Activated naive CD8-positive, alpha-beta T cell treated with anti-CD3 and anti-CD28 coated beads for 36 hours (primary cell): ENCODE measurements at regions not wholly inside any gene's neighbourhood (a gene's known extent, or its start where the extent isn't known, plus 50 kb on each side); places are given as distances from the start of the nearest gene placed in this dataset.

Source experiments
- DNase-seq: peaks from one replicate; pipeline ENCODE4 v3.0.0; 2021
- H3K27ac Mint-ChIP-seq: one replicate; pipeline ENCODE4 v1.8.0; 2022; ENCODE audit warnings: mild to moderate bottlenecking, moderate library complexity, mixed read lengths
- H3K27me3 Mint-ChIP-seq: one replicate; pipeline ENCODE4 v1.8.0; 2022; ENCODE audit warnings: mild to moderate bottlenecking, mixed read lengths
- H3K36me3 Mint-ChIP-seq: one replicate; pipeline ENCODE4 v1.8.0; 2021; ENCODE audit warnings: mild to moderate bottlenecking, mixed read lengths
- H3K4me1 Mint-ChIP-seq: one replicate; pipeline ENCODE4 v1.8.0; 2021; ENCODE audit warnings: mixed read lengths
- H3K4me3 Mint-ChIP-seq: one replicate; pipeline ENCODE4 v1.8.0; 2022; ENCODE audit warnings: mild to moderate bottlenecking, moderate library complexity, mixed read lengths
- H3K9me3 Mint-ChIP-seq: one replicate; pipeline ENCODE4 v1.8.0; 2022; ENCODE audit warnings: mixed read lengths

DNA sequence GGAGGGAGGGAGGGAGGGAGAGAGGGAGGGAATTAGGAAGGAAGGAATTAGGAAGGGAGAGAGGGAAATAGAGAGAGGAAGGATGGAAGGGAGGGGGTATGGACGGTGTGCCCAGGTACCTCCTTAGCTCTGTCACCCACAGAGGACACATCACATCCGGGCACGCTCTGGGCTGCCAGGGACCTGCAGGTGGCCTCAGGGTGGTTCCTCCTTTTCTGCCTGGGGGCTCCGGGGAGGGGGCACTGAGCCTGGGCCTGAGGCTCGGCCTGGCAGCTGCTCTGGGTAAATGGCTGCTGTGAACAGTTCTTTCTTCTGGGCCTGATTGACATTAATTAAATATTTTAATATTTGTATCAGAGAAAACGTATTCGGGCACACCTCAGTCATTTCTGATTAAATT, 733.5 kb downstream of the BRD1 start:
- no peaks in the 10 kb centered on the region for H3K9me3 Mint-ChIP-seq
- H3K36me3 Mint-ChIP-seq = no peaks in the 10 kb centered on the region
- DNase-seq = no peak
- H3K27ac Mint-ChIP-seq = no peak overlapping the region
- H3K4me1 Mint-ChIP-seq = no peaks in the 10 kb centered on the region
- H3K4me3 Mint-ChIP-seq = no peak overlapping the region
- peaks cover 2% of the 10 kb centered on the region for H3K27me3 Mint-ChIP-seq

DNA sequence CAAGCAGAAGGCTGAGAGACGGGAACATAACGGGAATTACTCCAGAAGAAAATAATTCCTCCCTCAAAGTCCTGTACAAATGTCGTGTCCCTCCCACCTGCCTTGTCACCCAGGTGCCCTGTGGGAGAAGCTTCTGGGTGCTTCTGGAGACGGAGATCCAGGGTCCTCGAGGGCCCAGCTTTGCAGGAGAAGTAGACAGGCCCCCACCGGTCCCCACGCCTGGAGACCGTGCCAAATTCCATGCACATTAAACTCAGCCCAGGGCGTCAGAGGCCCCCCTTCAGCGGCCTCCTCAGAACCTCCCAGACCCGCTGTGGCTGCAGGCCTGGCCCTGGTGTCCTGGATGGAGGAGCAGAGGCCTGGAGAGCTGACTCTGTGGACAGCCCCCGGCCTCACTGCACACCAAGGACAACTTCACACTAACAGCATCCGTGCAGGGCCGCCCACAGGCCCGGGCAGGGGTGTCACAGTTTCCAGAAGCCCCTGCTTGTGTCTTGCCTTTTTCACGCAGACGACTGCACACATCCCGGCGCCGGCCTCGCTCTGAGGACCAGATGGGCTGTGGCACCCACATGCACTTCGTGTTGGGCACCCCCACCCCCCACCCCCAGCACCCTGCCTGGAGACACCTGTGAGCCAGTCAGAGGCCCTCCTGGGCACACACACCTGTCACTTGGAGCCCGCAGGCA, 734.3 kb downstream of the BRD1 start:
- Mint-ChIP-seq H3K4me3 (no peak overlapping the region), H3K27ac (no peak overlapping the region), H3K9me3 (no peaks in the 10 kb centered on the region), H3K27me3 (peaks cover 2% of the 10 kb centered on the region), H3K4me1 (no peaks in the 10 kb centered on the region), H3K36me3 (no peaks in the 10 kb centered on the region)
- DNase-seq = no peak

DNA sequence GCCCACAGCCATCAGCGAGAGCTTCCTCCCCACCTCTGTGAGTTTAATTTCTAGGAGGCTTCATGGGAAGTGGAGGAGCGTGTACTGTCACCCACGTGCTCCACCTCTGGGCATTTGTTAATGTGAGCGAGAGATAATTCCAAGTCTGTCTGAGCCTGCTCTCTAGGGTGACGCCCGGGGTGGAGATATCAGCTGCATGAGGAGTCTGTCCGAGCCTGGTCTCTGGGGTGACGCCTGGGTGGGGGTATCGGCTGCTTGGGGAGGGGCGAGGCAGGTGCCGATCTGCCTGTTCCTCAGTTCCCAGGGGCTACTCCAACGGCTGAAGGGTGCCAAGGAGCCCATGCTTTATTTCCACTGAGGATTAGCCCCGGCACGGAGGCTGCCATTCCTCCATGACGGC, 735.0 kb downstream of the BRD1 start:
- no peaks in the 10 kb centered on the region for H3K27me3 Mint-ChIP-seq
- H3K4me1 Mint-ChIP-seq = no peaks in the 10 kb centered on the region
- H3K4me3 Mint-ChIP-seq = no peak overlapping the region
- no peaks in the 10 kb centered on the region for H3K36me3 Mint-ChIP-seq
- H3K9me3 Mint-ChIP-seq = no peaks in the 10 kb centered on the region
- no peak for DNase-seq
- no peak overlapping the region for H3K27ac Mint-ChIP-seq

- Mint-ChIP-seq H3K36me3 (no peaks in the 10 kb centered on the region), H3K27me3 (no peaks in the 10 kb centered on the region), H3K4me1 (no peaks in the 10 kb centered on the region), H3K9me3 (no peaks in the 10 kb centered on the region), H3K4me3 (no peak overlapping the region), H3K27ac (no peak overlapping the region)
- DNase-seq = no peak
These were observed 735.6 kb downstream of the BRD1 start for GRCh38 chr22:49091917-49092545.

DNA sequence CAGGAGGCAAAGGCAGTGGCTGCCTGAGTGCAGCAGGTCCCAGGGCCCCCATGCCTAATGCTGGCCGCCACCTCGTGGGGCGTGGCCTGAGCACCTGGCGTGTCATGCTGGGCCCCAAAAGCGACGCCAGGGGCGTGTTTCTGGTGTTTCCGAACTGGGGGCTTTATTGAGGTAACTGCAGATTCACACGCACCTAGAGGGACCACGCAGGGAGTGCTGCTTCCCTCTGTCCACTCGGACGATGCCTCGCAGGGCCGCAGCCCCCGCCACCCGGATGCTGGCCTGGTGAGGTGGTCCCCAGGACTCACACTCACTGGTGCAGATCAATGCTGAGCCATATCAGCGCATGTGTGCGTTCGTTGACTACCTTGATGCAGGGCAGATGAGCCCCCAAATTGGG, 736.2 kb downstream of the BRD1 start:
- Mint-ChIP-seq H3K27me3 (no peaks in the 10 kb centered on the region), H3K27ac (no peak overlapping the region), H3K36me3 (no peaks in the 10 kb centered on the region), H3K4me3 (no peak overlapping the region), H3K9me3 (no peaks in the 10 kb centered on the region), H3K4me1 (no peaks in the 10 kb centered on the region)
- no peak for DNase-seq

DNA sequence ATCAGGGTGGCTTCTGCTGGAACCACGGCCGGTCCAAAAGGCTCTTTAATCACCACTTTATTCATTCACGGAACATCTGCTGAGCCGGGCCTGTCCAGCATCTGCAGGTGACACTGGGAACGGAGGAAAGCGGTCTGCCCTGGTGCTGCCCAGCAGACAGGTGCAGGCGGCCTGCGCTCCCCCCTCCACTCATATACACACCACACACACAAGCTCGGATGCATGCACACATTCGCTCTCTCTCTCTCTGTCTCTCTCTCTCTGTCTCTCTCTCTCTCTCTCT, 736.9 kb downstream of the BRD1 start:
- Mint-ChIP-seq H3K36me3 (no peaks in the 10 kb centered on the region), H3K27me3 (no peaks in the 10 kb centered on the region), H3K9me3 (no peaks in the 10 kb centered on the region), H3K27ac (no peak overlapping the region), H3K4me1 (no peaks in the 10 kb centered on the region), H3K4me3 (no peak overlapping the region)
- no peak for DNase-seq

GRCh38 chr22:49090061-49090852, 737.4 kb downstream of the BRD1 start:
- DNase-seq = no peak
- Mint-ChIP-seq H3K36me3 (no peaks in the 10 kb centered on the region), H3K4me3 (no peak overlapping the region), H3K27ac (no peak overlapping the region), H3K27me3 (no peaks in the 10 kb centered on the region), H3K9me3 (no peaks in the 10 kb centered on the region), H3K4me1 (no peaks in the 10 kb centered on the region)

GRCh38 chr22:49088801-49089791, 738.6 kb downstream of the BRD1 start:
- no peaks in the 10 kb centered on the region for H3K36me3 Mint-ChIP-seq
- H3K27me3 Mint-ChIP-seq = no peaks in the 10 kb centered on the region
- no peak for DNase-seq
- no peaks in the 10 kb centered on the region for H3K4me1 Mint-ChIP-seq
- H3K27ac Mint-ChIP-seq = no peak overlapping the region
- no peak overlapping the region for H3K4me3 Mint-ChIP-seq
- no peaks in the 10 kb centered on the region for H3K9me3 Mint-ChIP-seq

- H3K27me3 Mint-ChIP-seq = peaks cover 5% of the 10 kb centered on the region
- H3K4me3 Mint-ChIP-seq = no peak overlapping the region
- no peak overlapping the region for H3K27ac Mint-ChIP-seq
- no peak for DNase-seq
- no peaks in the 10 kb centered on the region for H3K4me1 Mint-ChIP-seq
- no peaks in the 10 kb centered on the region for H3K9me3 Mint-ChIP-seq
- no peaks in the 10 kb centered on the region for H3K36me3 Mint-ChIP-seq
These were observed 739.7 kb downstream of the BRD1 start for GRCh38 chr22:49087716-49088601.

DNA sequence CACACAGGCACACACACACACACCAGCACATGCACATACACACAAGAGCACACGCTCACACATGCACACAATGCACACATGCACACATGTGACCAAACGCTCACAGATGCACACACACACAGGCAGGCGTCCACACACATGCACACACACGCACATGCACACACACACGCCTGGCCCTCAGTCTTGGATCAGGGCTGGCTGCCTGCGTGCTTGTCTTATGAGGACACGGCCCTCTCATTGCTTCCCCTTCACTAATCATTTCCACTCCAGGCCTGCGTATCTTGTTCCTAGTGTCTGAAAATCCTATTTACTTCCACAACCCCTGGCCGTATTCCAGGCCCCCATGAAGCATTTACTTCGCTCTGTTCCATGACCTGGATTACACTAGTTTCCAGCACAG, 740.5 kb downstream of the BRD1 start:
- peaks cover 5% of the 10 kb centered on the region for H3K27me3 Mint-ChIP-seq
- H3K4me3 Mint-ChIP-seq = no peak overlapping the region
- no peaks in the 10 kb centered on the region for H3K9me3 Mint-ChIP-seq
- no peak for DNase-seq
- H3K27ac Mint-ChIP-seq = no peak overlapping the region
- H3K36me3 Mint-ChIP-seq = no peaks in the 10 kb centered on the region
- H3K4me1 Mint-ChIP-seq = no peaks in the 10 kb centered on the region

GRCh38 chr22:49086606-49087157, 741.0 kb downstream of the BRD1 start:
- no peak overlapping the region for H3K4me3 Mint-ChIP-seq
- DNase-seq = no peak
- peaks cover 5% of the 10 kb centered on the region for H3K27me3 Mint-ChIP-seq
- no peaks in the 10 kb centered on the region for H3K4me1 Mint-ChIP-seq
- no peaks in the 10 kb centered on the region for H3K9me3 Mint-ChIP-seq
- no peaks in the 10 kb centered on the region for H3K36me3 Mint-ChIP-seq
- no peak overlapping the region for H3K27ac Mint-ChIP-seq

- no peak for DNase-seq
- no peaks in the 10 kb centered on the region for H3K4me1 Mint-ChIP-seq
- peaks cover 5% of the 10 kb centered on the region for H3K27me3 Mint-ChIP-seq
- no peak overlapping the region for H3K4me3 Mint-ChIP-seq
- H3K27ac Mint-ChIP-seq = peak overlapping the region; percentile 43
- no peaks in the 10 kb centered on the region for H3K9me3 Mint-ChIP-seq
- H3K36me3 Mint-ChIP-seq = no peaks in the 10 kb centered on the region
These were observed 741.5 kb downstream of the BRD1 start for GRCh38 chr22:49086181-49086580.

DNA sequence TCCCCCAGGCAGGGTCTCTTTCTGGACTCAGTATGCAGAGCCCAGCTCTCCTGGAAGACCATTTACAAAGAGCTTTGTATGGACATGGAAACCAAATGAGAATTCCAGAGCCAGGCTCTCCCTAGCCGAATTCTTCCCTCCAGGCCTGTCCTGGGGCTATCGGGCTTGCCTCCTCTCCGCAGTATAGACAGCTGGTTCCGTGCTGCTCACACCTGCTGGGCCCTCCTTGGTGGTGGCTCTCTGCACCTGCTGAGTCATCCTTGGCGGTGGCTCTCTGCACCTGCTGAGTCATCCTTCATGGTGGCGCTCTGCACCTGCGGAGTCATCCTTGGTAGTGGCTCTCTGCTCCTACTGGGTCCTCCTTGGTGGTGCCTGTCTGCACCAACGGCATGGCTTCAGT, 743.5 kb downstream of the BRD1 start:
- Mint-ChIP-seq H3K27me3 (peaks cover 5% of the 10 kb centered on the region), H3K4me3 (no peak overlapping the region), H3K4me1 (no peaks in the 10 kb centered on the region), H3K27ac (no peak overlapping the region), H3K36me3 (no peaks in the 10 kb centered on the region), H3K9me3 (no peaks in the 10 kb centered on the region)
- no peak for DNase-seq

- H3K9me3 Mint-ChIP-seq = no peaks in the 10 kb centered on the region
- H3K27ac Mint-ChIP-seq = no peak overlapping the region
- H3K4me1 Mint-ChIP-seq = no peaks in the 10 kb centered on the region
- no peak for DNase-seq
- peaks cover 5% of the 10 kb centered on the region for H3K27me3 Mint-ChIP-seq
- no peak overlapping the region for H3K4me3 Mint-ChIP-seq
- H3K36me3 Mint-ChIP-seq = no peaks in the 10 kb centered on the region
These were observed 744.1 kb downstream of the BRD1 start for GRCh38 chr22:49083607-49084006.
